HCT116 (cell line): ENCODE measurements at regions not wholly inside any gene's neighbourhood (a gene's known extent, or its start where the extent isn't known, plus 50 kb on each side); places are given as distances from the start of the nearest gene placed in this dataset.

ENCODE experiments used
- CTCF ChIP-seq, 3 experiments: fragments of 200-600 bp in 1 of 3; sonication (generic) in 1 of 3; IDR thresholded peaks in 2 of 3; conservative IDR thresholded peaks in 1 of 3; 2 replicates each; pipeline ENCODE4 v1.5.1; 2012 to 2017; ENCODE audit warnings: low read depth in 2 of 3, low read length in 2 of 3, antibody characterized with exemption in 1 of 3, borderline replicate concordance in 1 of 3, control low read depth in 1 of 3, mild to moderate bottlenecking in 1 of 3, mixed read lengths in 1 of 3, mixed run types in 1 of 3, moderate library complexity in 1 of 3; ENCODE audit not compliant: insufficient read depth in 1 of 3
- EZH2phosphoT487 ChIP-seq: fragments of 200-600 bp; IDR thresholded peaks from 2 replicates; pipeline ENCODE4 v1.6.1; 2018; ENCODE audit warnings: antibody characterized with exemption, borderline replicate concordance
- POLR2A ChIP-seq: IDR thresholded peaks from 2 replicates; pipeline ENCODE4 v1.7.0; 2011; ENCODE audit warnings: borderline replicate concordance; ENCODE audit not compliant: insufficient read depth, insufficient read length; ENCODE audit errors: extremely low read depth

GRCh38 chr2:167890739-167891138 is 356.7 kb downstream of the STK39 start:
- TF ChIP-seq POLR2A, result no peak
- no peak for TF ChIP-seq CTCF (IDR thresholded peaks at IDR 0.05 in 2 of 3, conservative IDR thresholded peaks at IDR 0.05 in 1 of 3; ENCODE audit: borderline replicate concordance in 1 of 3, insufficient read depth in 1 of 3, low read depth in 2 of 3, low read length in 2 of 3)
- TF ChIP-seq EZH2phosphoT487, result no peak
